C4-2B (cell line): ENCODE measurements at regions not wholly inside any gene's neighbourhood (a gene's known extent, or its start where the extent isn't known, plus 50 kb on each side); places are given as distances from the start of the nearest gene placed in this dataset.

ENCODE experiments used
- ZFX ChIP-seq: fragments of 450-650 bp; IDR thresholded peaks from 2 replicates; pipeline ENCODE4 v1.6.1; 2017
- TF ChIP-seq, protein P1 (sequence below): fragments of 450-650 bp; conservative IDR thresholded peaks from 2 replicates; pipeline ENCODE4 v1.5.1; 2017; ENCODE audit warnings: mild to moderate bottlenecking

DNA sequence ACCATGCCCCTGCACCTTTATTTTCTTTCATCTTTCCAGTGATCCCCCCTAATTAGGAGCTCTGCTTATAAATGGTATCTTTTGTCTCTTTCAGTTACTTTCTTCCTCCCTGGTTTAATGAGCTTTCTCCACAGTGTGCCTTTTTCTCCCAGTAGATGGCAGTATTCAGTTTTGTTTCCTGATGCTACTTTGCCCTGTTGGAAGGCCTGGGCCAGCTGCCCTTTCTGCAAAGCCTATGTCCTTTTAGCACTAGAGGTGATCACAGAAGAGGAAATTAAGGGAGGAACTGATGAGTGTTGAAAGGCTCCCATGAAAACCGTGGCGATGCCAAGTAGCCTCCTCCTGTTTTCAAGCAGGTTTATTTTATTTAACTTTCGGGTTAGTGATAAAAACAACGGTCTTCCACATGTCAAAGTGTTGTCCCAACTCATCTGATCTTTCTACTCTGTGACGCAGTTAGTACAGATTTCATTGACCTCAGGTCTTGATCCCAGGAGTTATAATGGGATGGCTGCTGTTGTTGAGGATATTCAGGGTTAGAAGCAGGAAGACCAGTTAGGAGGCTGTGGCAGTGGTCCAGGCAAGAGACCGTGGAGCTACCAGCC, 184.2 kb upstream of the BMP2 start:
- TF ChIP-seq, protein P1, sequence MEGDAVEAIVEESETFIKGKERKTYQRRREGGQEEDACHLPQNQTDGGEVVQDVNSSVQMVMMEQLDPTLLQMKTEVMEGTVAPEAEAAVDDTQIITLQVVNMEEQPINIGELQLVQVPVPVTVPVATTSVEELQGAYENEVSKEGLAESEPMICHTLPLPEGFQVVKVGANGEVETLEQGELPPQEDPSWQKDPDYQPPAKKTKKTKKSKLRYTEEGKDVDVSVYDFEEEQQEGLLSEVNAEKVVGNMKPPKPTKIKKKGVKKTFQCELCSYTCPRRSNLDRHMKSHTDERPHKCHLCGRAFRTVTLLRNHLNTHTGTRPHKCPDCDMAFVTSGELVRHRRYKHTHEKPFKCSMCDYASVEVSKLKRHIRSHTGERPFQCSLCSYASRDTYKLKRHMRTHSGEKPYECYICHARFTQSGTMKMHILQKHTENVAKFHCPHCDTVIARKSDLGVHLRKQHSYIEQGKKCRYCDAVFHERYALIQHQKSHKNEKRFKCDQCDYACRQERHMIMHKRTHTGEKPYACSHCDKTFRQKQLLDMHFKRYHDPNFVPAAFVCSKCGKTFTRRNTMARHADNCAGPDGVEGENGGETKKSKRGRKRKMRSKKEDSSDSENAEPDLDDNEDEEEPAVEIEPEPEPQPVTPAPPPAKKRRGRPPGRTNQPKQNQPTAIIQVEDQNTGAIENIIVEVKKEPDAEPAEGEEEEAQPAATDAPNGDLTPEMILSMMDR, result peak; percentile 75
- no peak for TF ChIP-seq ZFX
